OCI-M1 (cell line): ENCODE measurements at regions not wholly inside any gene's neighbourhood (a gene's known extent, or its start where the extent isn't known, plus 50 kb on each side); places are given as distances from the start of the nearest gene placed in this dataset.

Experiments
- DNase-seq: peaks from one replicate; lab custom pipeline; 2025; lab: John Stamatoyannopoulos, UW

DNA sequence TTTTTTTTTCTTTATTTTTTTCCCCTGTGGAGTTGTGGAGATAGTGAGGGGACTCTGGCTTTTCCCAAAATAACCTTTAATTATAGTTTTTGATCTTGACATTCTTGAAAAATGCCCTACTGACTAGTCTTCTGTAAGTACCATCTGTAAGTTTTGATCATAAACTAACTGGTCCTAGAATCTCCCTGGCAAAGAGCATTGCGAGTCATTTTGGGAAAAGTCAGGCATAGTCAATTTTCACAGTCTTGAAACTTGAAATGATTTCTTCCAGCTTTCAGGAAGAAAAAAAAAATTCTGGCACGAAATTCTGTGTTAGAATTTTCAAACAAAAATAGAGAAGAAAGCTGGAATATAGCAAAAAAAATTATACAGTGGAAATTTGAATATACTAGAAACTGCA lies 181.2 kb upstream of the SNX7 start:
- no peak for DNase-seq

DNA sequence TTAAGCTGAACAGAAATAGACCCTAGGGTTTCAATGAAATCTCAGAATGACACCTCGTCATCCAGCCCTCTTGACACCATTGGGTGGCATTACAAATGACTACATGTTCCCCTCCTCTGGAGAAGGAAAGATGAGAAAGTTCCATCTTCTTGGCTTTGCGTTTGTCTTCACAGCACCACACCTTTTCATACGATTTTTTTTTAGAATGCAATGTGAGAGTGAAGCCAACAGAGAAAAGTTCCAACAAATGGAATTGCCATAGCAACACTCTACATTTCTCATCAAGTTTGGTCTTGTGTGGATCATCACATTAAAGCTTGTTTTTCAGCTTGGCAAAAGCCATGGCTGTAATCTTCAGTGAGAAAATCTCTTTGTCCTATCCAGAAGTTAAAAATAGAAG lies 183.4 kb upstream of the SNX7 start:
- no peak for DNase-seq

DNA sequence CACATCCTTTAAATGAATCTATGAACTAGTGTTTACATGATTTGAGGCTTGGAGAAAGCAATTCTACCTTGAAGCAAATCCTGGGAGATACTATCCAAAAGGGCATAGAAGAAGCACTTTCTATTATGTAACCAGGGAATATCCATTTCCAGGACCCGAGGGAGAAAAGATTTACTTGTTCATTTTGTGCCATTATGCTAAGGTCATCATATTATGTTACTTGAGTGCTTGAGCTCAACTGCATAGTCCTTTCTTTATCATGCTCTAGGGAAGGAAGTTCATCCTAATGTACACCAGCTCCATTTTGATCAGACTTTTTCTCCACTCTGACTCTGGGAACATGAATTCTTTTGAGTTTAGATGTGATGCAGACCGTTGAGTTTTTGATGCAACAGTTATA lies 188.6 kb upstream of the SNX7 start:
- DNase-seq: no peak

DNA sequence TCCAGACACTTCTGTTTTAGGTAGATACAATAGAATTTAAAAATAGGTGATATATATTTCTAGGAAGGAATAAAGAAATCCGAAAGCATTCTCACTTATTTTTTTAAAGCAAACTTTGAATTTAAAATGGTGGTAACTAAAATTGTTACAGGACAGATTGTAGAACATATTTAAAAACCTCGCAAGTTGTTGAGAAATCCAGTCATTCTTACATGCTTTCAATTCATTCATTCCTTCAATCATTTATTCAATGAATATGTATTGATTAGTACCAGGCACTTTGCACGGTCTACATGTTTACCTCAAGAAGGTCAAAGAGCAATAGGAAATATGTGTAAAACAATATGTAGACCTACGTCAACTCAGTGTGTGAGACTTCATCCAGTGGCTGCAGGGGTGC lies 189.9 kb upstream of the SNX7 start:
- no peak for DNase-seq

- DNase-seq: peak; percentile 67
Measured at GRCh38 chr1:98468111-98468717, 193.3 kb upstream of the SNX7 start.

- DNase-seq: no peak
Measured at GRCh38 chr1:98467586-98467985, 193.9 kb upstream of the SNX7 start.

- no peak for DNase-seq
Measured at GRCh38 chr1:98467122-98467521, 194.4 kb upstream of the SNX7 start.

DNA sequence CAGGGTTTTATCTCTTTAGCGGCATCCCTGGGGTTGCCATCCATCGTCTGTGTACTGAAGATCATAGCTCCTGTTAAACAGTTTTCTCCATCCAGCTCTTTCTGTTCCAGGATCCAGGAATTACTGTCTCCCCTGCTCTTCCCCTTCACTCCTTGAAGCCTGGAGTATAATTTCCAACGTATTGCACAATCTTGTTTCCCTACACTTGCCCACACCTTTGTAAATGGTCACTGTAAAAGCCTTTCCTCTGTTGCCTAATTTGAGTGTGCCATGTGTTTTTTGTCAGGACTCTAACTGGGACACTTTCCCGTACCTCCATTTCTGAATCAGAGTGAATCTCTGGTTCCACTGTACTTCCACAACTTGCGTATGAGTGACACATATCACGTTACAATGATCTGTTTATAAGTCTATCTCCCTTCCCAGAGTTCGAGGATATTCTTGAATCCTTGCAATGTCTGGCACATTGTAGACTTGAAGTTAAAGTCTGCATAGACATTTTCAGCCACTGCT lies 199.6 kb upstream of the SNX7 start:
- DNase-seq: no peak

- DNase-seq: no peak
Measured at GRCh38 chr1:98460136-98460535, 201.4 kb upstream of the SNX7 start.

DNA sequence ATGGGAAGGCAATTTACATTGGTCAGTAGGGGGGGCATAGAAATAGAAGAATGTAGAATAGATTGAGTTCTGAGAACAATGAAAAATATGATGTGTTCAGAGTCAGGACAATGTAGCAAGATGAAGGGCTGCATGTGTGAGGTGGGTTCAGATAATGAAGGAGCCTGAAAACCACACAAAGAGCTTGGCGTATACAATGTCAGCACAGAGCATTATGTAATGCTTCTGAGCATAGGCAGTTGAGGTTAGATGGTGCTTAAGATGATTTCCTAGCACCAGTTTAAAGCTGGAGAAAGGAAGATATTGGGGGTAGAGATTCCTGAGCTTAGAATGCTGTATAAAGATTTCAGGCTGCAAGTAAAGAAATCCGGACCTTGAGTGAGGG lies 202.0 kb upstream of the SNX7 start:
- DNase-seq: no peak

DNA sequence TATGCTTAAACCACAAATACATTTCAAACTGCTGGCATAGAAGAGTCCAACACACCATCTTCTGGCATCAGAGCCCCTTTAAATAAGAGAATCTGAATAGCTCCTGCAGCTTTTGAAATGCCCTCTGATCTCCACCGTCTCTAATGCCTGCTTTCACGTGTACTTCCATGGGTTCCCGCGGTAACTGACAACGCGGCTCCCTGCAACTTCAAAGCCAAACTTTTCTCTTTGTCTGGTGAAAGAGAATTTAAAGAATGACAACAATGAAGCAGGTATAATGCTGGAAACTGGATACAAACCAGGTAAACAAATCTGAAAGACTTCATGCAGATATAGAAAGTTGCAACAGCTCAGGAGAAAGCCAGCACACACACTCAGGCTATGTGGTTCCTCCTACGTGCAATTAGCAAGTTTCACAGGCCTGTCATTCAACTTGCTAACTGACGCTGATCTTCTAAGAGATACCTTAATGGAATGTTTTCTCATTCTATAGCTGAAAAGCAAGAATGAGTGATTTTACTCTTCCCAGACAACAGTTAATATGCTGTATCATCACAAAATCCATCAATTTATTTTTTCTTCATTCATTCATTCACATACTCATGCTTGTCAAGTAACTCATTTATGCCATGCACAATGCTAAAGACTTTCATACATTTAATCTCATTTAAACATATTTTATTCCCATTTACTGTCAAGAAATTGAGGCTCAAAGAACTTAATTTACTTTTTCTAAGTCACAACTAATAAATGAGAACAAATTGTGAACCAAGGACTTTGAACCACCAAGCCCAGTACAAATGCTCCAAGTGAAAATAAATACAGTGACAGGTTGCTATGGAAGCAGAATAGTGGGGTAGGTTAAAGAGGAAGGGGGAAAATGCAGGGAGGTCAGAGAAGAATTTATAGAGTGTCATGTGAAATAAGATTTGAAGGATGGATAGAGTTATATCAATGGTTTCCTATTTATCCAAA lies 202.7 kb upstream of the SNX7 start:
- no peak for DNase-seq

DNA sequence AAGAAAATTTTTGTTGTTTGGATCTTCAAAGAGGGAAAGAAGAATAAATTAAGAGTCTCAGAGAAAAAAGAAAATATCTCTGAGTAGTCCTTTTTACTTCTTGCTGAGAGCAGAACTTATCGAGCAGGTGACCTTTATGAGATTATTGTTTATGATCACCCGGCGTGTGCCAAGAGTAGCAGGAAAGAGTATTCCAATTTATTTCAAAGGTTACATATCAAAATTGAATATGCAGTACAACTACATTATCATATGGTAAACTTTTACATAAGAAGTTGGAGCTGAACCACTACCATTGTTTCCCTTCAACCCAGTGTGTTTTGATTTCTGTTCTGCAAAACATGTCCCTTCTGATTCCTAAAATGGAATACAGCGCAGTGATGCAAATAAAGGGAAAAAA lies 204.3 kb upstream of the SNX7 start:
- DNase-seq: no peak

DNA sequence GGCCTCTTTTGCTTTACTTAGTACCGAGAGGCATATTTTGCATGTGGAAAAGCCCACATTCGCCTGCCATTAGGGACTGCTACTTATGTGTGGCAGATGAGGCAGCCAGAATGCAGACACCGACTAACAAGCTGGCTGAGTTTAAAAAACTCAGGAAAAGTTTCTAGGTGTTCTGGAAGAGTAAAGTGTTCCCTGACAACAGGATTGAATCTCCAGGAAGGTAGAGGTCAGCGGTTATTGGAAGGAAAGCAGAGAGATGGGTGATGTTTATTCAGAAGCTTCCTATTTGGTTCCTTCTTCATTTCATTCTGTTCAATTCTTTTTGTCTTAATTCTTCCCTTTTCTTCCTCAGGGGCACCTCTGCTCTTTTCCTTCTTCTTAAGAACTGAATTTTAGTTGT lies 206.9 kb upstream of the SNX7 start:
- DNase-seq: no peak

DNA sequence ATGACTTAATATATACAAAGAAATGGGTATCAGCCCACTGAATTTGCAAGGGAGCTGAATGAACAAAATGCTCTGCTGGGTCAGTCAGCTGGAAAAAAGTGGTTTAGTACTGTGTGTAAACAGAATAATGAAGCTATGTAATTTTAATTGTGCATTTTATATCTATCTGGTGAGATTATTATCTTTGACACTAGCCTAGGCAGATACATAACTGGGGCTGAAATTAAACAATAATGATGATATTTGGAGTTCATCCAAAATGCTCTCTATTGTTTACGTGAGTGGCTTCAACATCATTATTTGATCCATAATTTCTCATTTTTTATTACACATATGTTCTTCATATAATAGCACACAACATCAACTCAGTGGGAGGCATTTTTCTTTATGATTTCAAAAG lies 208.5 kb upstream of the SNX7 start:
- DNase-seq: no peak

DNA sequence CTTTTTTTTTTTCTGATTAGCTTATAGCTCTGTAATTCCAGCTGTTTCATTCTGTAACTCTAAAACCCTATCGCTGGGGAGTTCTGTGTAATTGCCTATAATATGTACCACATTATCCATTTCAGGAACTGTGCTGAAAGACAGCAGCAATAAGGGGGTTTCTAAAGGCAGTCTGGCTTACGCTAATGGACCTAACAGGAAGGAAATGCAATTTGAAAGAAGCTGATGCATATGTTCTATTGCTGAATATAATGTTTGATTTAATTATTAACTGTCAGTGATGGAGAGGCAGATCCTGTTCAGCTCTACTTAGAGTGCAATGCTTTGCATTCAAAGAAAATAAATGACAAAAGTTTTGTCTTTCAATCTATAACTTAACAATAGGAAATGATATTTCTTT lies 209.4 kb upstream of the SNX7 start:
- peak; percentile 15 for DNase-seq

GRCh38 chr1:98441281-98441680 lies 220.2 kb upstream of the SNX7 start:
- DNase-seq: no peak

DNA sequence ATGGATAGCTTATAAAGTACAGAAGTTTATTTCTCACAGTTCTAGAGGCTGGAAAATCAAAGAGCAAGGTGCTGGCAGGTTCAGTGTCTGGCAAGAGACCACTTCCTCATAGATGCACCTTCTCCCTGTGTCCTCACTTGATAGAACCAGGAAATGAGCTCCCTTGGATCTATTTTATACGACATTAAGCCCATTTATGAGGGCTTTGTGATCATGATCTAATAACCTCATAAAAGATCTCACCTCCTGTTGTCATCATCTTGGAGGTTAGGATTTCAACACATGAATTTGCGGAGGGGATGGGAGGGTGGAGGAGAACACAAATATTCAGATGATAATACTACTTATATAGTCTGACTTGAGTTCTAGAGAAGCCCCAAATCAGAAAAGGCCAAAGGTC lies 222.1 kb upstream of the SNX7 start:
- DNase-seq: no peak

GRCh38 chr1:98437540-98437939 lies 224.0 kb upstream of the SNX7 start:
- no peak for DNase-seq

- DNase-seq: no peak
Measured at GRCh38 chr1:98437011-98437410, 224.5 kb upstream of the SNX7 start.

DNA sequence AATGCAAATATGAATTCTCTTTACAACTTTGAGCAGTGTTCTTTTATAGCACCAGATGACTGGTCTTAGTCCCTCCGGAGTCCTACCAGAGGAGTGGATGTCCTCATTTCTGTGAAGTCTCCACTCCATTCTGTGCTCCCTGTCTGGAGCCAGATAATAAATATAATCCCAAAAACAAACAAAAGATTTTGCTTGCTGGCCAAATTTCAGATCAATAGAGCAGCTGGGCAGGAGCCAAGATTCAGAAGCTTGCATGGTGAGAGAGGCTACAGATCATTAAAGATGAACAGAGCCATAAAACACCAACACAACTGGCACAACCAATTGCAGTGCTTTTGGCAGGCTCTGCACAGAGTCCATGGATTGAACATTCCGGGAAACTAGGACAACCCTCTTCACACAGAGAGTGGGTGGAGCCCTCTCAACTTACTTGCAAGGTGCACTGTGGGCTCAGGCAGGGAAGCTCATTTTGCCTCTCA lies 231.5 kb upstream of the SNX7 start:
- DNase-seq: no peak

- no peak for DNase-seq
Measured at GRCh38 chr1:98428864-98429263, 232.7 kb upstream of the SNX7 start.

DNA sequence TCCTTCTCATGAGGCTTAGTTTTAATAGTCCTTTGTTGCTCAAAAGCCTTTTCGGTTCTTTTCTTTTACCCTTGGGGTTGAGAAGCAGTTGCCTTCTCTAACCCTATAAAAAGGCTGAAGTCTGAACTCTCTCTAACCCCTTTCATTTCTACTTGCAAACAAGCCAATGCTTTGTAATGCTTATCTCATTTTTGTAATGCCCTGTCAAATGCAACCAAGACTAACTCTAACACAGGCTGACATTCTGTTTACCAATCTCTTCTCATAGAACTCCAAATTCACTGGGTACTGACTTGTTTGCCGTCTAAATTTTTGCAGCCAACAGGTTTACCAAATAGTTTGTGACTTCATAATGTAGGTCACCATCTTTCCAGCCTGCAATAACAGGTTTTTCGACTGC lies 233.9 kb upstream of the SNX7 start:
- DNase-seq: no peak

DNA sequence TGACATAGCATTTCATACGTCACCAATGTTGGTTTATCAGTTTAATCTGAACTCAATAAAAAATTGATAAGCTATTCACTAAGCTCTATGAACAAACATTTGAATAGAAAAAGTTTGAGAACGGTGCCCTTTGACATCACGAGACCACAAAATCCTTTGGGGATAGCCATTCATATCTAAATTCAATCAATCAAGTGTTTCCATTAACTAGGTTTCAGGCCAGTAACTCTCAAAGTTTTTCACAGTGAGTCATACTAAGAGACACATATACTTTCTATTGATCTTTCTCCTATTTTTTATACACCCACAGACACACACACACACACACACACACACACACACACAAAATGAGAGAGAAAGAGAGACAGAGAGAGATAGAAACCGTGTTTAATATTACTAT lies 235.4 kb upstream of the SNX7 start:
- no peak for DNase-seq
